Endothelial cell of umbilical vein (primary cell): ENCODE measurements at regions not wholly inside any gene's neighbourhood (a gene's known extent, or its start where the extent isn't known, plus 50 kb on each side); places are given as distances from the start of the nearest gene placed in this dataset.

Source experiments
- BruUV-seq: library from RNA; stranded (reverse); fragments of 400-500 nt; replicated peaks from 2 replicates; lab custom pipeline; 2021; lab: Mats Ljungman, UMichigan
- CTCF ChIA-PET: fragments of 300-600, 350-600 bp; sonication (Branson Sonifier 250); formaldehyde crosslinking; loops from one replicate; lab custom pipeline; 2021; ENCODE audit warnings: antibody characterized with exemption, inconsistent platforms; lab: Charles Lee
- POLR2A ChIA-PET: fragments of 300-600, 350-600 bp; sonication (Branson Sonifier 250); formaldehyde crosslinking; loops from one replicate; lab custom pipeline; 2021; ENCODE audit warnings: antibody characterized with exemption, inconsistent platforms; lab: Charles Lee
- DNase-seq: peaks from one replicate; pipeline ENCODE4 v3.0.0-alpha.2; 2011; ENCODE audit warnings: low read depth, low spot score
- FAIRE-seq: peaks from 2 replicates; lab custom pipeline; 2011; peaks lifted over from hg19 to GRCh38; lab: Jason Lieb, UNC
- H2AFZ ChIP-seq: 2 replicates; pipeline ENCODE4 v1.6.0; 2012; ENCODE audit warnings: low read depth, low read length, control low read depth, inconsistent platforms
- H3K27ac ChIP-seq: 2 replicates; pipeline ENCODE4 v1.5.1; 2011; ENCODE audit warnings: low read depth, mild to moderate bottlenecking, control low read depth, low read length, moderate library complexity; ENCODE audit not compliant: insufficient read depth
- H3K27me3 ChIP-seq, 2 experiments: 2 replicates each; pipeline versions ENCODE4 v1.6.0 to v1.6.1; 2011; ENCODE audit warnings: low read length in 2 of 2, mixed read lengths in 1 of 2; ENCODE audit not compliant: control insufficient read depth in 2 of 2, insufficient read depth in 2 of 2
- H3K36me3 ChIP-seq, 2 experiments: 2 replicates in 1 of 2; 3 replicates in 1 of 2; pipeline ENCODE4 v1.5.1; 2011; ENCODE audit warnings: low read length in 2 of 2, mild to moderate bottlenecking in 1 of 2, moderate library complexity in 1 of 2; ENCODE audit not compliant: control insufficient read depth in 2 of 2, insufficient read depth in 2 of 2; ENCODE audit errors: extremely low read depth in 1 of 2
- H3K4me1 ChIP-seq: 3 replicates; pipeline ENCODE4 v1.5.1; 2011; ENCODE audit warnings: mild to moderate bottlenecking, low read length; ENCODE audit not compliant: control insufficient read depth, insufficient read depth; ENCODE audit errors: extremely low read depth
- H3K4me2 ChIP-seq: 2 replicates; pipeline ENCODE4 v1.6.1; 2011; ENCODE audit warnings: low read length, control low read depth, mixed read lengths; ENCODE audit not compliant: insufficient read depth
- H3K4me3 ChIP-seq, 3 experiments: fragments of 200-600 bp in 1 of 3; sonication (generic), shearing (Covaris generic) in 1 of 3; replicated peaks in 1 of 3; 2 replicates each; pipeline ENCODE4 v1.5.1; 2011 to 2016; ENCODE audit warnings: control low read depth in 3 of 3, low read length in 3 of 3, mild to moderate bottlenecking in 2 of 3, inconsistent platforms in 1 of 3, low read depth in 1 of 3, moderate library complexity in 1 of 3; ENCODE audit not compliant: insufficient read depth in 1 of 3
- H3K79me2 ChIP-seq: 2 replicates; pipeline ENCODE4 v1.6.0; 2012; ENCODE audit warnings: low read length, inconsistent platforms; ENCODE audit not compliant: control insufficient read depth, insufficient read depth
- H3K9ac ChIP-seq: replicated peaks from 2 replicates; pipeline ENCODE3; 2011; ENCODE audit warnings: low read length, control low read depth; ENCODE audit not compliant: insufficient read depth; ENCODE audit errors: extremely low read depth
- H3K9me1 ChIP-seq: replicated peaks from 3 replicates; pipeline ENCODE4 v1.6.0; 2011; ENCODE audit warnings: mild to moderate bottlenecking, low read length; ENCODE audit not compliant: control insufficient read depth, insufficient read depth; ENCODE audit errors: extremely low read depth
- H3K9me3 ChIP-seq: replicated peaks from 2 replicates; pipeline ENCODE4 v1.5.1; 2012; ENCODE audit warnings: low read length, inconsistent platforms; ENCODE audit not compliant: control insufficient read depth, insufficient read depth
- H4K20me1 ChIP-seq: replicated peaks from 2 replicates; pipeline ENCODE3; 2011; ENCODE audit warnings: mild to moderate bottlenecking, low read length; ENCODE audit not compliant: control insufficient read depth, insufficient read depth; ENCODE audit errors: extremely low read depth
- GATA2 ChIP-seq: IDR thresholded peaks from 2 replicates; pipeline ENCODE4 v1.7.0; 2011; ENCODE audit warnings: low read depth, mild to moderate bottlenecking, moderate library complexity, mixed read lengths, low read length; ENCODE audit not compliant: insufficient read length, insufficient read depth
- JUN ChIP-seq: IDR thresholded peaks from 2 replicates; pipeline ENCODE4 v1.6.1; 2011; ENCODE audit warnings: borderline replicate concordance, low read depth; ENCODE audit not compliant: insufficient read length, insufficient read depth
- MAX ChIP-seq: IDR thresholded peaks from 2 replicates; pipeline ENCODE4 v1.6.1; 2011; ENCODE audit not compliant: insufficient read depth, insufficient read length
- POLR2AphosphoS5 ChIP-seq: IDR thresholded peaks from 2 replicates; pipeline ENCODE4 v1.6.1; 2012; ENCODE audit warnings: low read depth, mild to moderate bottlenecking, control low read depth, low read length, moderate library complexity; ENCODE audit not compliant: insufficient read depth
- dilution Hi-C: fragments of 300-500 bp; cut with MboI; formaldehyde crosslinking; loops from one replicate; pipeline ENCODE4 v1.15.0; 2019; ENCODE audit warnings: low sequenced_read_pairs; ENCODE audit not compliant: extremely low pct_ligation_motif_present
- intact Hi-C: fragments of 100-400 bp; cut with micrococcal nuclease; formaldehyde crosslinking; loops from one replicate; pipeline ENCODE4 v1.10.0; 2022
- TF ChIP-seq, protein P1 (sequence below), 2 donors: IDR thresholded peaks; 1 replicate in 1 of 2; 2 replicates in 1 of 2; pipeline ENCODE4 v1.5.1; 2011; ENCODE audit warnings: low read length in 2 of 2, mild to moderate bottlenecking in 2 of 2, moderate library complexity in 2 of 2, control low read depth in 1 of 2, inconsistent platforms in 1 of 2, low read depth in 1 of 2; ENCODE audit not compliant: insufficient read depth in 1 of 2; ENCODE audit errors: extremely low read depth in 1 of 2

DNA sequence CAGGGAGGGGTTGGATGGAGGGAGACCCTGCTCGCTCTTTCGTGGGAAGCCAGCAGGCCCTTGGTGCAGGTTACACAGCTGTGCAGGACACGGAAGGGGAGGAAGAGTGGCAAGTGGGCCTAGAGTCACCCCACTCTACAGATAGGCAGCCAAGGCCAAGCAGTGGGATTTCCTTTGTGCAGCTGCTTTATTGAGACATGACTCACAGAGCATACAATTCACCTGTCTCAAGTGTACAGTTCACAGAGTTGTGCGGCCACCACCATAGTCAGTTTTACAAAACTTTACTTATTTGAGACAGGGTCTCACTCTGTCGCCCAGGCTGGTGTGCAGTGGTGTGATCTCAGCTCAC lies 91.2 kb upstream of the CIBAR2 start:
- ChIA-PET CTCF (interaction anchor here (1.2 to 1.3 kb wide), 2 partner anchors 42 to 89 kb away, joined by 5 to 6 read pairs; no protein-coding TSS in a partner anchor), POLR2A (no interaction called here)
- Histone ChIP-seq H3K27ac (no peak overlapping the region), H4K20me1 (no peaks in the 10 kb centered on the region), H3K4me1 (no peaks in the 10 kb centered on the region), H3K27me3 (no peaks in the 10 kb centered on the region), H3K4me3 (no peak overlapping the region), H3K9me1 (no peaks in the 10 kb centered on the region), H3K36me3 (no peaks in the 10 kb centered on the region), H2AFZ (no peak overlapping the region), H3K9ac (no peak overlapping the region), H3K9me3 (no peaks in the 10 kb centered on the region), H3K79me2 (no peaks in the 10 kb centered on the region), H3K4me2 (no peak overlapping the region)
- FAIRE-seq: no peak
- intact Hi-C loops (no loop called here), dilution Hi-C loops (no loop called here)
- no TSS peak for BruUV-seq
- TF ChIP-seq JUN (no peak), GATA2 (no peak), POLR2AphosphoS5 (no peak), MAX (no peak)
- TF ChIP-seq, protein P1, sequence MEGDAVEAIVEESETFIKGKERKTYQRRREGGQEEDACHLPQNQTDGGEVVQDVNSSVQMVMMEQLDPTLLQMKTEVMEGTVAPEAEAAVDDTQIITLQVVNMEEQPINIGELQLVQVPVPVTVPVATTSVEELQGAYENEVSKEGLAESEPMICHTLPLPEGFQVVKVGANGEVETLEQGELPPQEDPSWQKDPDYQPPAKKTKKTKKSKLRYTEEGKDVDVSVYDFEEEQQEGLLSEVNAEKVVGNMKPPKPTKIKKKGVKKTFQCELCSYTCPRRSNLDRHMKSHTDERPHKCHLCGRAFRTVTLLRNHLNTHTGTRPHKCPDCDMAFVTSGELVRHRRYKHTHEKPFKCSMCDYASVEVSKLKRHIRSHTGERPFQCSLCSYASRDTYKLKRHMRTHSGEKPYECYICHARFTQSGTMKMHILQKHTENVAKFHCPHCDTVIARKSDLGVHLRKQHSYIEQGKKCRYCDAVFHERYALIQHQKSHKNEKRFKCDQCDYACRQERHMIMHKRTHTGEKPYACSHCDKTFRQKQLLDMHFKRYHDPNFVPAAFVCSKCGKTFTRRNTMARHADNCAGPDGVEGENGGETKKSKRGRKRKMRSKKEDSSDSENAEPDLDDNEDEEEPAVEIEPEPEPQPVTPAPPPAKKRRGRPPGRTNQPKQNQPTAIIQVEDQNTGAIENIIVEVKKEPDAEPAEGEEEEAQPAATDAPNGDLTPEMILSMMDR (IDR thresholded peaks at IDR 0.05; ENCODE audit: extremely low read depth in 1 of 2, insufficient read depth in 1 of 2, low read depth in 1 of 2, low read length in 2 of 2): no peak
- DNase-seq: no peak
